IMR-90 (cell line): ENCODE measurements at regions not wholly inside any gene's neighbourhood (a gene's known extent, or its start where the extent isn't known, plus 50 kb on each side); places are given as distances from the start of the nearest gene placed in this dataset.

Experiments used
- ATAC-seq: fragments of 200-7000 bp; cut with Tn5 transposase; 2 replicates; pipeline ENCODE4 v1.9.1; 2020; ENCODE audit warnings: low read depth, mild to moderate bottlenecking, moderate library complexity
- BruUV-seq: library from RNA; stranded (reverse); fragments of 400-500 nt; replicated peaks from 2 replicates; lab custom pipeline; 2021; lab: Mats Ljungman, UMichigan
- CTCF ChIA-PET: fragments of 300-600 bp; formaldehyde crosslinking; extraction: SDS; loops from one replicate; lab custom pipeline; 2021; ENCODE audit warnings: antibody characterized with exemption; lab: Yijun Ruan, JAX
- POLR2A ChIA-PET: fragments of 300-600 bp; sonication (Branson Sonifier 250); formaldehyde crosslinking; loops from one replicate; lab custom pipeline; 2022; ENCODE audit warnings: antibody characterized with exemption; ENCODE audit not compliant: unreplicated experiment; lab: Charles Lee
- DNase-seq: peaks from one replicate; pipeline ENCODE4 v3.0.0; 2013
- H2AFZ ChIP-seq: replicated peaks from 2 replicates; pipeline ENCODE3; 2013; ENCODE audit warnings: low read length, mild to moderate bottlenecking; ENCODE audit not compliant: poor library complexity
- H2AK5ac ChIP-seq: 2 replicates; pipeline ENCODE4 v1.6.1; 2013; ENCODE audit warnings: low read depth, low read length, inconsistent platforms
- H2AK9ac ChIP-seq: replicated peaks from 2 replicates; pipeline ENCODE3; 2013; ENCODE audit warnings: mild to moderate bottlenecking, low read depth, low read length, moderate library complexity; ENCODE audit not compliant: poor library complexity
- H2BK120ac ChIP-seq: 2 replicates; pipeline ENCODE4 v1.6.1; 2013; ENCODE audit warnings: low read depth, low read length, inconsistent platforms
- H2BK15ac ChIP-seq: 3 replicates; pipeline ENCODE4 v1.6.1; 2013; ENCODE audit warnings: low read depth, low read length, inconsistent platforms
- H2BK20ac ChIP-seq: 2 replicates; pipeline ENCODE4 v1.6.1; 2013; ENCODE audit warnings: low read depth, mild to moderate bottlenecking, inconsistent platforms, low read length, moderate library complexity
- H2BK5ac ChIP-seq: 2 replicates; pipeline ENCODE4 v1.6.1; 2013; ENCODE audit warnings: mild to moderate bottlenecking, low read depth, low read length, inconsistent platforms; ENCODE audit not compliant: poor library complexity, severe bottlenecking
- H3K14ac ChIP-seq: replicated peaks from 2 replicates; pipeline ENCODE4 v1.6.1; 2013; ENCODE audit warnings: low read depth, low read length, inconsistent platforms
- H3K18ac ChIP-seq: 2 replicates; pipeline ENCODE4 v1.6.1; 2013; ENCODE audit warnings: low read depth, low read length, control low read depth
- H3K23ac ChIP-seq: 2 replicates; pipeline ENCODE4 v1.6.1; 2013; ENCODE audit warnings: low read depth, low read length, inconsistent platforms
- H3K27ac ChIP-seq: 2 replicates; pipeline ENCODE4 v1.5.1; 2013; ENCODE audit warnings: mild to moderate bottlenecking, control low read depth, low read length; ENCODE audit not compliant: insufficient read depth
- H3K27me3 ChIP-seq: 2 replicates; pipeline ENCODE4 v1.6.1; 2013; ENCODE audit warnings: low read length; ENCODE audit not compliant: control insufficient read depth, insufficient read depth
- H3K36me3 ChIP-seq: 2 replicates; pipeline ENCODE4 v1.6.1; 2013; ENCODE audit warnings: low read length, mixed read lengths; ENCODE audit not compliant: control insufficient read depth, insufficient read depth
- H3K4ac ChIP-seq: 2 replicates; pipeline ENCODE4 v1.6.1; 2013; ENCODE audit warnings: low read depth, low read length, inconsistent platforms
- H3K4me1 ChIP-seq: 2 replicates; pipeline ENCODE4 v1.6.1; 2013; ENCODE audit warnings: low read length, mixed read lengths; ENCODE audit not compliant: control insufficient read depth, insufficient read depth
- H3K4me2 ChIP-seq: 2 replicates; pipeline ENCODE4 v1.6.1; 2013; ENCODE audit warnings: low read depth, mild to moderate bottlenecking, control low read depth, low read length, moderate library complexity
- H3K4me3 ChIP-seq: 2 replicates; pipeline ENCODE4 v1.5.1; 2013; ENCODE audit warnings: low read depth, mild to moderate bottlenecking, control low read depth, low read length, moderate library complexity; ENCODE audit not compliant: insufficient read depth
- H3K56ac ChIP-seq: 2 replicates; pipeline ENCODE4 v1.6.1; 2013; ENCODE audit warnings: low read length, inconsistent platforms; ENCODE audit not compliant: insufficient read depth; ENCODE audit errors: extremely low read depth
- H3K79me1 ChIP-seq, 2 experiments: 2 replicates each; pipeline ENCODE4 v1.6.1; 2013; ENCODE audit warnings: low read length in 2 of 2, inconsistent platforms in 1 of 2, low read depth in 1 of 2
- H3K9ac ChIP-seq: 2 replicates; pipeline ENCODE4 v1.6.1; 2013; ENCODE audit warnings: low read depth, low read length, control low read depth
- H3K9me1 ChIP-seq: 2 replicates; pipeline ENCODE4 v1.6.1; 2013; ENCODE audit warnings: low read length, inconsistent platforms; ENCODE audit not compliant: insufficient read depth
- H3K9me3 ChIP-seq: 2 replicates; pipeline ENCODE4 v1.6.1; 2013; ENCODE audit warnings: low read length; ENCODE audit not compliant: control insufficient read depth, insufficient read depth
- H4K20me1 ChIP-seq: 2 replicates; pipeline ENCODE4 v1.6.1; 2013; ENCODE audit warnings: low read length, inconsistent platforms; ENCODE audit not compliant: insufficient read depth
- H4K5ac ChIP-seq: 2 replicates; pipeline ENCODE4 v1.6.1; 2013; ENCODE audit warnings: mild to moderate bottlenecking, low read depth, low read length, control low read depth
- H4K8ac ChIP-seq, 2 experiments: 2 replicates each; pipeline ENCODE4 v1.6.1; 2013; ENCODE audit warnings: low read depth in 2 of 2, low read length in 2 of 2, control low read depth in 1 of 2, inconsistent platforms in 1 of 2
- H4K91ac ChIP-seq: 2 replicates; pipeline ENCODE4 v1.6.1; 2013; ENCODE audit warnings: low read depth, low read length, inconsistent platforms; ENCODE audit not compliant: insufficient read depth
- BHLHE40 ChIP-seq: fragments of 150-350 bp; IDR thresholded peaks from 2 replicates; pipeline ENCODE4 v1.6.1; 2016; ENCODE audit warnings: mild to moderate bottlenecking, low read depth, low read length
- CEBPB ChIP-seq: IDR thresholded peaks from 2 replicates; pipeline ENCODE4 v1.6.1; 2012; ENCODE audit warnings: low read depth, low read length, improper control_type of control experiment
- CHD1 ChIP-seq: IDR thresholded peaks from 2 replicates; pipeline ENCODE4 v1.6.1; 2012; ENCODE audit warnings: low read depth, low read length, improper control_type of control experiment
- ELK1 ChIP-seq: fragments of 150-350 bp; IDR thresholded peaks from 2 replicates; pipeline ENCODE4 v1.6.1; 2016; ENCODE audit warnings: low read depth, mild to moderate bottlenecking, low read length, moderate library complexity, borderline replicate concordance
- FOS ChIP-seq: fragments of 150-350 bp; IDR thresholded peaks from 2 replicates; pipeline ENCODE4 v1.6.1; 2016; ENCODE audit warnings: low read depth, low read length
- MAFK ChIP-seq: IDR thresholded peaks from 2 replicates; pipeline ENCODE4 v1.6.1; 2012; ENCODE audit warnings: low read depth, low read length, improper control_type of control experiment
- MAZ ChIP-seq: IDR thresholded peaks from 2 replicates; pipeline ENCODE4 v1.6.1; 2012; ENCODE audit warnings: low read depth, mild to moderate bottlenecking, low read length, improper control_type of control experiment, moderate library complexity, borderline replicate concordance
- MXI1 ChIP-seq: IDR thresholded peaks from 2 replicates; pipeline ENCODE4 v1.6.1; 2012; ENCODE audit warnings: low read depth, mild to moderate bottlenecking, low read length, moderate library complexity, borderline replicate concordance
- NFE2L2 ChIP-seq: fragments of 150-350 bp; IDR thresholded peaks from 2 replicates; pipeline ENCODE4 v1.6.1; 2016; ENCODE audit warnings: low read depth, mild to moderate bottlenecking, low read length
- POLR2A ChIP-seq: IDR thresholded peaks from 2 replicates; pipeline ENCODE4 v1.6.1; 2012; ENCODE audit warnings: mild to moderate bottlenecking, low read depth, low read length
- RAD21 ChIP-seq: IDR thresholded peaks from 2 replicates; pipeline ENCODE4 v1.6.1; 2012; ENCODE audit warnings: low read length, improper control_type of control experiment
- RCOR1 ChIP-seq: IDR thresholded peaks from 2 replicates; pipeline ENCODE4 v1.6.1; 2012; ENCODE audit warnings: mild to moderate bottlenecking, low read length, improper control_type of control experiment; ENCODE audit not compliant: insufficient replicate concordance
- RFX5 ChIP-seq: IDR thresholded peaks from 2 replicates; pipeline ENCODE4 v1.8.0; 2012; ENCODE audit warnings: low read depth, mild to moderate bottlenecking, low read length, moderate library complexity
- SMC3 ChIP-seq: fragments of 150-350 bp; IDR thresholded peaks from 2 replicates; pipeline ENCODE4 v1.6.1; 2016; ENCODE audit warnings: low read depth, mild to moderate bottlenecking, antibody characterized with exemption, low read length, moderate library complexity
- USF2 ChIP-seq: fragments of 150-350 bp; IDR thresholded peaks from 2 replicates; pipeline ENCODE4 v1.6.1; 2017; ENCODE audit warnings: mild to moderate bottlenecking, antibody characterized with exemption, low read length, low read depth
- dilution Hi-C: fragments of 300-500 bp; cut with HindIII; formaldehyde crosslinking; loops from one replicate; pipeline ENCODE4 v1.14.3; 2018; ENCODE audit warnings: low sequenced_read_pairs; ENCODE audit not compliant: unreplicated experiment
- in situ Hi-C: fragments of 300-500 bp; cut with MboI; formaldehyde crosslinking; loops from 3 replicates; pipeline ENCODE4 v1.14.3; 2019; ENCODE audit warnings: low sequenced_read_pairs, inconsistent platforms, mixed read lengths
- intact Hi-C: fragments of 100-400 bp; cut with micrococcal nuclease; formaldehyde crosslinking; loops from 2 replicates; pipeline ENCODE4 v1.10.0; 2022
- TF ChIP-seq, protein P1 (sequence below): conservative IDR thresholded peaks from 2 replicates; pipeline ENCODE4 v1.5.1; 2012; ENCODE audit warnings: mild to moderate bottlenecking, low read depth, low read length, improper control_type of control experiment

GRCh38 chr10:94080108-94080507 is 86.4 kb downstream of the PLCE1 start:
- no peak overlapping the region for H2BK20ac ChIP-seq
- no peaks in the 10 kb centered on the region for H3K9me3 ChIP-seq
- H3K4me1 ChIP-seq, result peaks cover 1% of the 10 kb centered on the region; the same call in 1 of the 2 replicates
- no peak overlapping the region for H2BK120ac ChIP-seq
- no peak overlapping the region for H2AFZ ChIP-seq
- no peaks in the 10 kb centered on the region for H3K9me1 ChIP-seq
- H3K14ac ChIP-seq, result no peak overlapping the region
- no peak overlapping the region for H4K5ac ChIP-seq
- H3K23ac ChIP-seq, result no peak overlapping the region
- no TSS peak for BruUV-seq
- peaks cover 4% of the 10 kb centered on the region; the same call in 1 of the 2 replicates for H3K27me3 ChIP-seq
- H4K8ac ChIP-seq, result no peak overlapping the region
- H3K56ac ChIP-seq, result no peak overlapping the region
- H3K4me3 ChIP-seq, result no peak overlapping the region
- no peak overlapping the region for H2AK9ac ChIP-seq
- no peak overlapping the region for H3K4ac ChIP-seq
- no peak overlapping the region for H2BK5ac ChIP-seq
- ChIA-PET CTCF (interaction anchor here (1.0 kb wide), 1 partner anchor 240 kb away, joined by 4 read pairs; no protein-coding TSS in a partner anchor), POLR2A (no interaction called here)
- DNase-seq (no peak), ATAC-seq (no peak)
- H3K36me3 ChIP-seq, result no peaks in the 10 kb centered on the region
- intact Hi-C loops, result loop anchor here (10.0 kb wide), 1 partner anchor 125 kb away; no protein-coding TSS in a partner anchor
- no peaks in the 10 kb centered on the region for H4K20me1 ChIP-seq
- H3K18ac ChIP-seq, result no peak overlapping the region
- H3K9ac ChIP-seq, result no peak overlapping the region
- H2AK5ac ChIP-seq, result no peak overlapping the region
- TF ChIP-seq RAD21, result no peak
- TF ChIP-seq NFE2L2, result no peak
- TF ChIP-seq MAZ, result no peak
- no peak for TF ChIP-seq RCOR1
- TF ChIP-seq, protein P1, sequence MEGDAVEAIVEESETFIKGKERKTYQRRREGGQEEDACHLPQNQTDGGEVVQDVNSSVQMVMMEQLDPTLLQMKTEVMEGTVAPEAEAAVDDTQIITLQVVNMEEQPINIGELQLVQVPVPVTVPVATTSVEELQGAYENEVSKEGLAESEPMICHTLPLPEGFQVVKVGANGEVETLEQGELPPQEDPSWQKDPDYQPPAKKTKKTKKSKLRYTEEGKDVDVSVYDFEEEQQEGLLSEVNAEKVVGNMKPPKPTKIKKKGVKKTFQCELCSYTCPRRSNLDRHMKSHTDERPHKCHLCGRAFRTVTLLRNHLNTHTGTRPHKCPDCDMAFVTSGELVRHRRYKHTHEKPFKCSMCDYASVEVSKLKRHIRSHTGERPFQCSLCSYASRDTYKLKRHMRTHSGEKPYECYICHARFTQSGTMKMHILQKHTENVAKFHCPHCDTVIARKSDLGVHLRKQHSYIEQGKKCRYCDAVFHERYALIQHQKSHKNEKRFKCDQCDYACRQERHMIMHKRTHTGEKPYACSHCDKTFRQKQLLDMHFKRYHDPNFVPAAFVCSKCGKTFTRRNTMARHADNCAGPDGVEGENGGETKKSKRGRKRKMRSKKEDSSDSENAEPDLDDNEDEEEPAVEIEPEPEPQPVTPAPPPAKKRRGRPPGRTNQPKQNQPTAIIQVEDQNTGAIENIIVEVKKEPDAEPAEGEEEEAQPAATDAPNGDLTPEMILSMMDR, result no peak
- no peak for TF ChIP-seq POLR2A
- TF ChIP-seq MXI1, result no peak
- no peak for TF ChIP-seq CHD1
- no peak for TF ChIP-seq ELK1
- no peak for TF ChIP-seq FOS
- TF ChIP-seq SMC3, result no peak
- no peak for TF ChIP-seq RFX5
- no peak for TF ChIP-seq MAFK
- TF ChIP-seq USF2, result no peak
- no peak for TF ChIP-seq BHLHE40
- TF ChIP-seq CEBPB, result no peak
- H4K91ac ChIP-seq, result no peak overlapping the region
- H2BK15ac ChIP-seq, result no peak overlapping the region
- H3K4me2 ChIP-seq, result no peak overlapping the region
- in situ Hi-C loops, result no loop called here
- H3K27ac ChIP-seq, result no peak overlapping the region
- no peaks in the 10 kb centered on the region for H3K79me1 ChIP-seq
- dilution Hi-C loops, result no loop called here
